ENCODE measurements at regions not wholly inside any gene's neighbourhood (a gene's known extent, or its start where the extent isn't known, plus 50 kb on each side); places are given as distances from the start of the nearest gene placed in this dataset.
A peak's percentile ranks its signal among the peaks of the same experiment; 100 is the strongest.

GRCh38 chr14:23785208-23785607 lies 149.0 kb downstream of the DHRS2 start:
- no peaks in the 10 kb centered on the region for H3K9me3 Mint-ChIP-seq
- peak; percentile 9 for DNase-seq
- no peak overlapping the region for H3K4me3 Mint-ChIP-seq
- H3K4me1 Mint-ChIP-seq, result no peaks in the 10 kb centered on the region
- peaks cover 19% of the 10 kb centered on the region for H3K27me3 Mint-ChIP-seq
- intact Hi-C loops (cut with micrococcal nuclease), result no loop called here
- no peak overlapping the region for H3K27ac Mint-ChIP-seq
- H3K36me3 Mint-ChIP-seq (ENCODE audit: low read depth), result no peaks in the 10 kb centered on the region

- H3K4me3 Mint-ChIP-seq, result no peak overlapping the region
- intact Hi-C loops (cut with micrococcal nuclease), result no loop called here
- H3K4me1 Mint-ChIP-seq, result no peaks in the 10 kb centered on the region
- peak; percentile 10 for DNase-seq
- H3K27ac Mint-ChIP-seq, result no peak overlapping the region
- peaks cover 12% of the 10 kb centered on the region for H3K27me3 Mint-ChIP-seq
- H3K36me3 Mint-ChIP-seq (ENCODE audit: low read depth), result no peaks in the 10 kb centered on the region
- H3K9me3 Mint-ChIP-seq, result no peaks in the 10 kb centered on the region
Measured at GRCh38 chr14:23787436-23787835, 151.3 kb downstream of the DHRS2 start.

GRCh38 chr14:23789696-23790095 lies 153.5 kb downstream of the DHRS2 start:
- H3K27me3 Mint-ChIP-seq, result peaks cover 8% of the 10 kb centered on the region
- no peak overlapping the region for H3K27ac Mint-ChIP-seq
- H3K4me1 Mint-ChIP-seq, result no peaks in the 10 kb centered on the region
- H3K4me3 Mint-ChIP-seq, result no peak overlapping the region
- H3K36me3 Mint-ChIP-seq (ENCODE audit: low read depth), result no peaks in the 10 kb centered on the region
- intact Hi-C loops (cut with micrococcal nuclease), result no loop called here
- DNase-seq, result no peak
- H3K9me3 Mint-ChIP-seq, result no peaks in the 10 kb centered on the region

GRCh38 chr14:23793532-23793931 lies 157.4 kb downstream of the DHRS2 start:
- H3K9me3 Mint-ChIP-seq, result no peaks in the 10 kb centered on the region
- no peaks in the 10 kb centered on the region for H3K36me3 Mint-ChIP-seq (ENCODE audit: low read depth)
- H3K27me3 Mint-ChIP-seq, result peaks cover 7% of the 10 kb centered on the region
- intact Hi-C loops (cut with micrococcal nuclease), result no loop called here
- no peaks in the 10 kb centered on the region for H3K4me1 Mint-ChIP-seq
- no peak overlapping the region for H3K27ac Mint-ChIP-seq
- DNase-seq, result peak; percentile 19
- H3K4me3 Mint-ChIP-seq, result no peak overlapping the region

GRCh38 chr14:23800811-23801210 lies 152.8 kb upstream of the DHRS4 start:
- intact Hi-C loops (cut with micrococcal nuclease), result no loop called here
- H3K9me3 Mint-ChIP-seq, result peaks cover 5% of the 10 kb centered on the region
- peaks cover 14% of the 10 kb centered on the region for H3K27me3 Mint-ChIP-seq
- H3K4me1 Mint-ChIP-seq, result no peaks in the 10 kb centered on the region
- no peak overlapping the region for H3K27ac Mint-ChIP-seq
- DNase-seq, result no peak
- H3K36me3 Mint-ChIP-seq (ENCODE audit: low read depth), result no peaks in the 10 kb centered on the region
- no peak overlapping the region for H3K4me3 Mint-ChIP-seq

- Mint-ChIP-seq H3K9me3 (peaks cover 5% of the 10 kb centered on the region), H3K4me1 (no peaks in the 10 kb centered on the region), H3K4me3 (no peak overlapping the region), H3K27ac (no peak overlapping the region), H3K36me3 (ENCODE audit: low read depth) (no peaks in the 10 kb centered on the region), H3K27me3 (peaks cover 14% of the 10 kb centered on the region)
- intact Hi-C loops (cut with micrococcal nuclease), result no loop called here
- DNase-seq, result no peak
Measured at GRCh38 chr14:23801766-23802165, 151.8 kb upstream of the DHRS4 start.

- peaks cover 10% of the 10 kb centered on the region for H3K27me3 Mint-ChIP-seq
- H3K9me3 Mint-ChIP-seq, result peaks cover 5% of the 10 kb centered on the region
- H3K36me3 Mint-ChIP-seq (ENCODE audit: low read depth), result no peaks in the 10 kb centered on the region
- H3K27ac Mint-ChIP-seq, result no peak overlapping the region
- no peaks in the 10 kb centered on the region for H3K4me1 Mint-ChIP-seq
- H3K4me3 Mint-ChIP-seq, result no peak overlapping the region
- intact Hi-C loops (cut with micrococcal nuclease), result no loop called here
- no peak for DNase-seq
Measured at GRCh38 chr14:23804817-23805216, 148.8 kb upstream of the DHRS4 start.

GRCh38 chr14:23805761-23806160 lies 147.8 kb upstream of the DHRS4 start:
- Mint-ChIP-seq H3K4me3 (no peak overlapping the region), H3K27me3 (peaks cover 6% of the 10 kb centered on the region)

GRCh38 chr14:23814527-23815256 lies 138.9 kb upstream of the DHRS4 start:
- intact Hi-C loops (cut with micrococcal nuclease), result no loop called here
- DNase-seq, result no peak
- Mint-ChIP-seq H3K4me1 (no peaks in the 10 kb centered on the region), H3K27me3 (no peaks in the 10 kb centered on the region), H3K4me3 (no peak overlapping the region), H3K36me3 (ENCODE audit: low read depth) (no peaks in the 10 kb centered on the region), H3K27ac (no peak overlapping the region), H3K9me3 (no peaks in the 10 kb centered on the region)

More at GRCh38 chr14:23805761-23806160, 147.8 kb upstream of the DHRS4 start:
- Mint-ChIP-seq H3K36me3 (ENCODE audit: low read depth) (no peaks in the 10 kb centered on the region), H3K9me3 (peaks cover 5% of the 10 kb centered on the region), H3K27ac (no peak overlapping the region), H3K4me1 (no peaks in the 10 kb centered on the region)
- DNase-seq, result no peak
- intact Hi-C loops (cut with micrococcal nuclease), result no loop called here

- intact Hi-C loops (cut with micrococcal nuclease), result no loop called here
- Mint-ChIP-seq H3K36me3 (ENCODE audit: low read depth) (no peaks in the 10 kb centered on the region), H3K4me3 (no peak overlapping the region), H3K9me3 (no peaks in the 10 kb centered on the region), H3K27me3 (no peaks in the 10 kb centered on the region), H3K4me1 (no peaks in the 10 kb centered on the region), H3K27ac (no peak overlapping the region)
- DNase-seq, result no peak
Measured at GRCh38 chr14:23816371-23816770, 137.2 kb upstream of the DHRS4 start.

GRCh38 chr14:23817164-23817767 lies 136.3 kb upstream of the DHRS4 start:
- Mint-ChIP-seq H3K27me3 (no peaks in the 10 kb centered on the region), H3K36me3 (ENCODE audit: low read depth) (no peaks in the 10 kb centered on the region), H3K4me1 (no peaks in the 10 kb centered on the region), H3K9me3 (no peaks in the 10 kb centered on the region), H3K4me3 (no peak overlapping the region), H3K27ac (no peak overlapping the region)
- DNase-seq, result no peak
- intact Hi-C loops (cut with micrococcal nuclease), result no loop called here

- intact Hi-C loops (cut with micrococcal nuclease), result no loop called here
- Mint-ChIP-seq H3K4me1 (no peaks in the 10 kb centered on the region), H3K36me3 (ENCODE audit: low read depth) (no peaks in the 10 kb centered on the region), H3K27ac (no peak overlapping the region), H3K9me3 (no peaks in the 10 kb centered on the region), H3K4me3 (no peak overlapping the region), H3K27me3 (peaks cover 3% of the 10 kb centered on the region)
- DNase-seq, result no peak
Measured at GRCh38 chr14:23827100-23827892, 126.3 kb upstream of the DHRS4 start.

- intact Hi-C loops (cut with micrococcal nuclease), result no loop called here
- H3K36me3 Mint-ChIP-seq (ENCODE audit: low read depth), result no peaks in the 10 kb centered on the region
Measured at GRCh38 chr14:23828001-23828400, 125.6 kb upstream of the DHRS4 start.

GRCh38 chr14:23828616-23829015 lies 125.0 kb upstream of the DHRS4 start:
- Mint-ChIP-seq H3K4me3 (no peak overlapping the region), H3K9me3 (no peaks in the 10 kb centered on the region), H3K36me3 (ENCODE audit: low read depth) (no peaks in the 10 kb centered on the region), H3K27me3 (peaks cover 3% of the 10 kb centered on the region), H3K4me1 (no peaks in the 10 kb centered on the region), H3K27ac (no peak overlapping the region)
- no peak for DNase-seq
- intact Hi-C loops (cut with micrococcal nuclease), result no loop called here

More at GRCh38 chr14:23828001-23828400, 125.6 kb upstream of the DHRS4 start:
- Mint-ChIP-seq H3K27me3 (peaks cover 3% of the 10 kb centered on the region), H3K27ac (no peak overlapping the region), H3K9me3 (no peaks in the 10 kb centered on the region), H3K4me3 (no peak overlapping the region), H3K4me1 (no peaks in the 10 kb centered on the region)
- no peak for DNase-seq

Measured in activated CD4-positive, alpha-beta T cell treated with anti-CD3 and anti-CD28 coated beads, Interleukin-2, amount 10 ng/mL, durations not matched to agents 24 days and 14 days (primary cell).